MM.1S (cell line): ENCODE measurements at regions not wholly inside any gene's neighbourhood (a gene's known extent, or its start where the extent isn't known, plus 50 kb on each side); places are given as distances from the start of the nearest gene placed in this dataset.

Experiments
- DNase-seq: peaks from one replicate; pipeline ENCODE4 v3.0.0-alpha.2; 2015
- H2AFZ ChIP-seq: fragments of 300-600 bp; sonication (generic); 2 replicates; pipeline ENCODE4 v1.6.0; 2016; ENCODE audit warnings: antibody characterized with exemption, low read length
- H3F3A ChIP-seq: fragments of 300-600 bp; sonication (generic); 2 replicates; pipeline ENCODE4 v1.6.1; 2016; ENCODE audit warnings: mild to moderate bottlenecking, antibody characterized with exemption, low read length, moderate library complexity, mixed read lengths; ENCODE audit not compliant: insufficient read depth
- H3K27ac ChIP-seq: fragments of 300-600 bp; sonication (generic); 2 replicates; pipeline ENCODE4 v1.5.1; 2016; ENCODE audit warnings: mild to moderate bottlenecking, low read length
- H3K27me3 ChIP-seq: fragments of 300-600 bp; sonication (generic); replicated peaks from 2 replicates; pipeline ENCODE4 v1.6.0; 2016; ENCODE audit warnings: low read length; ENCODE audit not compliant: insufficient read depth
- H3K36me3 ChIP-seq: fragments of 300-600 bp; sonication (generic); replicated peaks from 2 replicates; pipeline ENCODE4 v1.6.1; 2016; ENCODE audit warnings: mild to moderate bottlenecking, low read length, mixed read lengths; ENCODE audit not compliant: insufficient read depth
- H3K4me1 ChIP-seq: fragments of 300-600 bp; sonication (generic); 2 replicates; pipeline ENCODE4 v1.6.1; 2016; ENCODE audit warnings: low read length, mixed read lengths
- H3K4me2 ChIP-seq: fragments of 300-600 bp; sonication (generic); 2 replicates; pipeline ENCODE4 v1.6.0; 2016; ENCODE audit warnings: low read depth, low read length
- H3K4me3 ChIP-seq: fragments of 300-600 bp; sonication (generic); 2 replicates; pipeline ENCODE4 v1.5.1; 2016; ENCODE audit warnings: low read length, mixed read lengths
- H3K79me2 ChIP-seq: fragments of 300-600 bp; sonication (generic); 2 replicates; pipeline ENCODE4 v1.6.1; 2016; ENCODE audit warnings: mixed run types, low read length, mixed read lengths
- H3K9ac ChIP-seq: fragments of 300-600 bp; sonication (generic); 2 replicates; pipeline ENCODE4 v1.6.1; 2016; ENCODE audit warnings: low read length, mixed read lengths
- H3K9me2 ChIP-seq: fragments of 300-600 bp; sonication (generic); replicated peaks from 2 replicates; pipeline ENCODE4 v1.6.1; 2016; ENCODE audit warnings: mild to moderate bottlenecking, low read length, mixed read lengths; ENCODE audit not compliant: insufficient read depth
- H3K9me3 ChIP-seq: fragments of 300-600 bp; sonication (generic); replicated peaks from 2 replicates; pipeline ENCODE4 v1.6.1; 2016; ENCODE audit warnings: mild to moderate bottlenecking, low read length, mixed read lengths; ENCODE audit not compliant: insufficient read depth
- H4K20me1 ChIP-seq: fragments of 300-600 bp; sonication (generic); 2 replicates; pipeline ENCODE4 v1.6.1; 2016; ENCODE audit warnings: mild to moderate bottlenecking, low read length, moderate library complexity, mixed read lengths; ENCODE audit not compliant: insufficient read depth
- CTCF ChIP-seq: fragments of 300-600 bp; sonication (generic); IDR thresholded peaks from 2 replicates; pipeline ENCODE4 v1.5.1; 2016; ENCODE audit warnings: antibody characterized with exemption, low read length, mixed read lengths
- EZH2 ChIP-seq: fragments of 300-600 bp; sonication (generic); optimal IDR thresholded peaks from 2 replicates; pipeline ENCODE3; 2017; ENCODE audit warnings: low read depth, mild to moderate bottlenecking, antibody characterized with exemption, low read length, mixed read lengths
- EZH2phosphoT487 ChIP-seq: fragments of 300-600 bp; sonication (generic); IDR thresholded peaks from 2 replicates; pipeline ENCODE4 v1.6.1; 2018; ENCODE audit warnings: antibody characterized with exemption, low read length

- Histone ChIP-seq H3K9me2 (no peaks in the 10 kb centered on the region), H3K36me3 (no peaks in the 10 kb centered on the region), H3K27me3 (no peaks in the 10 kb centered on the region), H4K20me1 (no peaks in the 10 kb centered on the region), H3K9me3 (no peaks in the 10 kb centered on the region), H2AFZ (no peak overlapping the region), H3K79me2 (no peaks in the 10 kb centered on the region), H3K4me3 (no peak overlapping the region), H3K9ac (no peak overlapping the region), H3K4me1 (no peaks in the 10 kb centered on the region), H3K4me2 (no peak overlapping the region), H3F3A (no peaks in the 10 kb centered on the region), H3K27ac (no peak overlapping the region)
- DNase-seq, result no peak
- TF ChIP-seq EZH2phosphoT487 (no peak), CTCF (no peak), EZH2 (no peak)
These were observed 443.6 kb upstream of the CDH5 start for GRCh38 chr16:65922923-65923322.

GRCh38 chr16:65919986-65920376 is 446.5 kb upstream of the CDH5 start:
- Histone ChIP-seq H3K79me2 (no peaks in the 10 kb centered on the region), H3K9me3 (no peaks in the 10 kb centered on the region), H2AFZ (no peak overlapping the region), H3K9ac (no peak overlapping the region), H3K4me2 (no peak overlapping the region), H3K4me1 (no peaks in the 10 kb centered on the region), H3K27me3 (no peaks in the 10 kb centered on the region), H4K20me1 (no peaks in the 10 kb centered on the region), H3F3A (no peaks in the 10 kb centered on the region), H3K27ac (no peak overlapping the region), H3K4me3 (no peak overlapping the region), H3K9me2 (no peaks in the 10 kb centered on the region), H3K36me3 (no peaks in the 10 kb centered on the region)
- no peak for DNase-seq
- TF ChIP-seq CTCF (no peak), EZH2phosphoT487 (no peak)

- Histone ChIP-seq H3K4me3 (no peak overlapping the region), H2AFZ (no peak overlapping the region), H3K4me1 (no peaks in the 10 kb centered on the region), H3K27ac (no peak overlapping the region), H3F3A (no peaks in the 10 kb centered on the region), H3K9me2 (no peaks in the 10 kb centered on the region), H3K79me2 (no peaks in the 10 kb centered on the region), H3K27me3 (no peaks in the 10 kb centered on the region), H3K4me2 (no peak overlapping the region), H3K9ac (no peak overlapping the region), H3K9me3 (no peaks in the 10 kb centered on the region), H4K20me1 (no peaks in the 10 kb centered on the region), H3K36me3 (no peaks in the 10 kb centered on the region)
- no peak for DNase-seq
- TF ChIP-seq EZH2, result no peak
- TF ChIP-seq EZH2phosphoT487, result no peak
- no peak for TF ChIP-seq CTCF
These were observed 447.1 kb upstream of the CDH5 start for GRCh38 chr16:65919145-65919985.
